Hepatocyte (in vitro differentiated cells): ENCODE measurements at regions not wholly inside any gene's neighbourhood (a gene's known extent, or its start where the extent isn't known, plus 50 kb on each side); places are given as distances from the start of the nearest gene placed in this dataset.

Experiments used
- DNase-seq: peaks from one replicate; pipeline ENCODE4 v3.0.0-alpha.2; 2016; ENCODE audit warnings: low spot score
- H2AFZ ChIP-seq: fragments of 200-600 bp; sonication (generic); 2 replicates; pipeline ENCODE4 v1.6.0; 2016; ENCODE audit warnings: antibody characterized with exemption, mild to moderate bottlenecking
- H3K27ac ChIP-seq: fragments of 200-600 bp; sonication (generic); 2 replicates; pipeline ENCODE4 v1.5.1; 2016; ENCODE audit warnings: mild to moderate bottlenecking
- H3K27me3 ChIP-seq: fragments of 200-600 bp; sonication (generic); 2 replicates; pipeline ENCODE4 v1.6.1; 2016
- H3K36me3 ChIP-seq: fragments of 200-600 bp; sonication (generic); replicated peaks from 2 replicates; pipeline ENCODE4 v1.5.1; 2016; ENCODE audit warnings: low read depth; ENCODE audit not compliant: insufficient read depth
- H3K4me1 ChIP-seq: fragments of 200-600 bp; sonication (generic); 2 replicates; pipeline ENCODE4 v1.5.1; 2016; ENCODE audit warnings: mild to moderate bottlenecking, moderate library complexity; ENCODE audit not compliant: insufficient read depth
- H3K4me2 ChIP-seq: fragments of 200-600 bp; sonication (generic); 2 replicates; pipeline ENCODE4 v1.6.0; 2016
- H3K4me3 ChIP-seq: fragments of 200-600 bp; sonication (generic); 2 replicates; pipeline ENCODE4 v1.5.1; 2016; ENCODE audit warnings: mild to moderate bottlenecking
- H3K79me2 ChIP-seq: fragments of 200-600 bp; sonication (generic); 2 replicates; pipeline ENCODE4 v1.6.0; 2017; ENCODE audit warnings: mild to moderate bottlenecking
- H3K9me2 ChIP-seq: fragments of 200-600 bp; sonication (generic); replicated peaks from 2 replicates; pipeline ENCODE4 v1.6.0; 2017; ENCODE audit warnings: mild to moderate bottlenecking; ENCODE audit not compliant: insufficient read depth
- H3K9me3 ChIP-seq: fragments of 200-600 bp; sonication (generic); 2 replicates; pipeline ENCODE4 v1.5.1; 2016; ENCODE audit warnings: low read depth, mild to moderate bottlenecking
- H4K20me1 ChIP-seq: fragments of 200-600 bp; sonication (generic); 2 replicates; pipeline ENCODE4 v1.6.0; 2016; ENCODE audit warnings: mild to moderate bottlenecking; ENCODE audit not compliant: insufficient read depth, poor library complexity, severe bottlenecking
- CTCF ChIP-seq: fragments of 200-600 bp; sonication (generic); IDR thresholded peaks from 2 replicates; pipeline ENCODE4 v1.5.1; 2016; ENCODE audit warnings: antibody characterized with exemption, mild to moderate bottlenecking; ENCODE audit not compliant: poor library complexity
- EZH2 ChIP-seq: fragments of 200-600 bp; sonication (generic); IDR thresholded peaks from 2 replicates; pipeline ENCODE4 v1.6.1; 2016; ENCODE audit warnings: antibody characterized with exemption, mild to moderate bottlenecking, borderline replicate concordance
- EZH2phosphoT487 ChIP-seq: fragments of 200-600 bp; sonication (generic); IDR thresholded peaks from one replicate; pipeline ENCODE4 v1.6.1; 2018; ENCODE audit warnings: antibody characterized with exemption, mild to moderate bottlenecking, low read depth, moderate library complexity; ENCODE audit not compliant: unreplicated experiment, severe bottlenecking
- WGBS: methylation state at CpG from one replicate; pipeline ENCODE4 v1.1.6; 2016; ENCODE audit warnings: low lambda C conversion rate; ENCODE audit errors: missing lambda C conversion rate; 5-methylcytosine and 5-hydroxymethylcytosine counted together

- H3K4me2 ChIP-seq: no peak overlapping the region
- H3K27me3 ChIP-seq: no peaks in the 10 kb centered on the region
- H2AFZ ChIP-seq: no peak overlapping the region
- H4K20me1 ChIP-seq: no peaks in the 10 kb centered on the region
- H3K9me2 ChIP-seq: no peaks in the 10 kb centered on the region
- H3K27ac ChIP-seq: no peak overlapping the region
- H3K36me3 ChIP-seq: no peaks in the 10 kb centered on the region
- no peaks in the 10 kb centered on the region for H3K79me2 ChIP-seq
- H3K4me3 ChIP-seq: no peak overlapping the region
- no peak for TF ChIP-seq CTCF
- no peak for TF ChIP-seq EZH2
- TF ChIP-seq EZH2phosphoT487: no peak
- 94% methylated on average over 1 of the region's 1 CpG for WGBS
- H3K4me1 ChIP-seq: no peaks in the 10 kb centered on the region
- no peak for DNase-seq
- H3K9me3 ChIP-seq: no peaks in the 10 kb centered on the region
These were observed 469.0 kb upstream of the FOXG1 start for GRCh38 chr14:28297559-28297958.

GRCh38 chr14:28298156-28298555, 468.4 kb upstream of the FOXG1 start:
- no peaks in the 10 kb centered on the region for H3K4me1 ChIP-seq
- no peak overlapping the region for H2AFZ ChIP-seq
- DNase-seq: no peak
- no peaks in the 10 kb centered on the region for H3K9me3 ChIP-seq
- H3K79me2 ChIP-seq: no peaks in the 10 kb centered on the region
- H3K27me3 ChIP-seq: no peaks in the 10 kb centered on the region
- H3K4me3 ChIP-seq: no peak overlapping the region
- no peaks in the 10 kb centered on the region for H3K36me3 ChIP-seq
- H3K4me2 ChIP-seq: no peak overlapping the region
- 85% methylated on average over 3 of the region's 3 CpGs for whole genome bisulfite sequencing
- H3K9me2 ChIP-seq: no peaks in the 10 kb centered on the region
- no peak overlapping the region for H3K27ac ChIP-seq
- no peaks in the 10 kb centered on the region for H4K20me1 ChIP-seq
- TF ChIP-seq EZH2 (no peak), CTCF (no peak), EZH2phosphoT487 (no peak)

- no peaks in the 10 kb centered on the region for H3K36me3 ChIP-seq
- H3K4me3 ChIP-seq: no peak overlapping the region
- H3K9me2 ChIP-seq: no peaks in the 10 kb centered on the region
- H3K27me3 ChIP-seq: no peaks in the 10 kb centered on the region
- no peak overlapping the region for H3K27ac ChIP-seq
- no peaks in the 10 kb centered on the region for H3K4me1 ChIP-seq
- DNase-seq: no peak
- H3K9me3 ChIP-seq: no peaks in the 10 kb centered on the region
- no peak overlapping the region for H3K4me2 ChIP-seq
- H2AFZ ChIP-seq: no peak overlapping the region
- WGBS: 93% methylated on average over 6 of the region's 6 CpGs
- TF ChIP-seq EZH2 (no peak), EZH2phosphoT487 (no peak), CTCF (no peak)
- no peaks in the 10 kb centered on the region for H3K79me2 ChIP-seq
- H4K20me1 ChIP-seq: no peaks in the 10 kb centered on the region
These were observed 467.4 kb upstream of the FOXG1 start for GRCh38 chr14:28299227-28299626.

- H3K4me1 ChIP-seq: no peaks in the 10 kb centered on the region
- no peak overlapping the region for H3K4me3 ChIP-seq
- no peaks in the 10 kb centered on the region for H3K79me2 ChIP-seq
- no peaks in the 10 kb centered on the region for H3K36me3 ChIP-seq
- H3K27ac ChIP-seq: no peak overlapping the region
- no peaks in the 10 kb centered on the region for H3K27me3 ChIP-seq
- H3K9me3 ChIP-seq: no peaks in the 10 kb centered on the region
- no peak overlapping the region for H2AFZ ChIP-seq
- H4K20me1 ChIP-seq: no peaks in the 10 kb centered on the region
- H3K9me2 ChIP-seq: no peaks in the 10 kb centered on the region
- H3K4me2 ChIP-seq: no peak overlapping the region
- TF ChIP-seq CTCF: no peak
- no peak for TF ChIP-seq EZH2
- no peak for DNase-seq
These were observed 466.2 kb upstream of the FOXG1 start for GRCh38 chr14:28300356-28300755.
